PFSK-1 (cell line): ENCODE measurements at regions not wholly inside any gene's neighbourhood (a gene's known extent, or its start where the extent isn't known, plus 50 kb on each side); places are given as distances from the start of the nearest gene placed in this dataset.

Source experiments
- FOXP2 ChIP-seq: optimal IDR thresholded peaks from 2 replicates; pipeline ENCODE3; 2011; ENCODE audit warnings: borderline replicate concordance, control low read depth, inconsistent platforms; ENCODE audit not compliant: insufficient read depth; ENCODE audit errors: extremely low read length, extremely low read depth
- POLR2AphosphoS5 ChIP-seq: IDR thresholded peaks from 2 replicates; pipeline ENCODE4 v1.6.1; 2012; ENCODE audit warnings: low read depth, mild to moderate bottlenecking, control low read depth, low read length, moderate library complexity
- REST ChIP-seq, 2 experiments: IDR thresholded peaks; 2 replicates each; pipeline versions ENCODE4 v1.6.1 to v1.8.0; 2011 to 2012; ENCODE audit warnings: low read depth in 2 of 2, low read length in 2 of 2, control low read depth in 1 of 2, inconsistent platforms in 1 of 2, mild to moderate bottlenecking in 1 of 2, moderate library complexity in 1 of 2; ENCODE audit not compliant: insufficient read depth in 1 of 2
- SIN3A ChIP-seq: IDR thresholded peaks from 2 replicates; pipeline ENCODE4 v1.6.1; 2012; ENCODE audit warnings: mild to moderate bottlenecking, low read length, moderate library complexity, borderline replicate concordance; ENCODE audit not compliant: insufficient read depth
- TAF1 ChIP-seq: IDR thresholded peaks from 2 replicates; pipeline ENCODE4 v1.6.1; 2012; ENCODE audit warnings: low read length, control low read depth, borderline replicate concordance; ENCODE audit not compliant: insufficient read depth

DNA sequence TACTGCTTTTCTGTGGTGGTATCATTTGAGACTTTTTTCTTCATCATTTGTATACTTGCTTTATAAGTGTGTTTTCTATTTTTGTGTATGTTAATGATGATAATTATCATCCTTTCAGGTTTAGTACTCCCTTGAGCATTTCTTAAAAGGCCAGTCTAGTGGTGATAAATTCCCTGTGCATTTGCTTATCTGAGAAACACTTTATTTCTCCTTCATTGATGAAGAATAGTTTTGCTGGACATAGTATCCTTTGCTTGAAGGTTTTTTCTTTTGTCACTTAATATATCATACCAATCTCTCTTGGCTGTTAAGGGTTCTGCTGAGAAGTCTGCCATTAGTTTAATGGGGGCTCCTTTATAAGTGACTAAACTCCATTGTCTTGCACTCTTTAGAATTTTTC is 123.2 kb upstream of the IRAK1BP1 start:
- TF ChIP-seq REST (IDR thresholded peaks at IDR 0.05; ENCODE audit: insufficient read depth in 1 of 2, low read depth in 2 of 2, low read length in 2 of 2) (no peak), POLR2AphosphoS5 (no peak), TAF1 (no peak), SIN3A (no peak), FOXP2 (no peak)

- TF ChIP-seq TAF1 (no peak), SIN3A (no peak), FOXP2 (no peak), POLR2AphosphoS5 (no peak), REST (IDR thresholded peaks at IDR 0.05; ENCODE audit: insufficient read depth in 1 of 2, low read depth in 2 of 2, low read length in 2 of 2) (no peak)
Observed at GRCh38 chr6:78746457-78746856, 120.9 kb upstream of the IRAK1BP1 start.

DNA sequence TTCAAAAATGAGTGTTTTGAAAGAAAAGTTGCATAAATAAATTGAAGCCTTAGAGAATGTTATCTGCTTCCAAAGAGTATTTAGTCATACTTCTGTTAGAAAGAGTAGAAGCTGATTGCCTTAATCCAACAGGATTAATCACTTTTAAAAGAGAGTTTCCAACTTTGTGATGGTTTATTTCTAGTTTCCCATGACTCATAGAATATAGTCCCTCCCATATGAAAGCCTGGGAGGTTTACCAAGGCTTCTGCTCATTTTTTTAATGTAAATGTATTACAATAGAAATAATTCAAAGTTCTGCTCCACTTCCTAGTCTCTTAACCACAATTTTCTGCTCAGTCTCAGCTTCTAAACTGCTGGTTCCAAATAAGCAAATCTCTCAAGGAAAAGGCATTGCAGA is 118.0 kb upstream of the IRAK1BP1 start:
- TF ChIP-seq FOXP2 (no peak), POLR2AphosphoS5 (no peak), REST (IDR thresholded peaks at IDR 0.05; ENCODE audit: insufficient read depth in 1 of 2, low read depth in 2 of 2, low read length in 2 of 2) (no peak), TAF1 (no peak)

- TF ChIP-seq FOXP2, result no peak
- TF ChIP-seq POLR2AphosphoS5, result no peak
- no peak for TF ChIP-seq TAF1
- no peak for TF ChIP-seq SIN3A
- no peak for TF ChIP-seq REST (IDR thresholded peaks at IDR 0.05; ENCODE audit: insufficient read depth in 1 of 2, low read depth in 2 of 2, low read length in 2 of 2)
Observed at GRCh38 chr6:78768271-78768670, 99.1 kb upstream of the IRAK1BP1 start.

GRCh38 chr6:78770765-78771164 is 96.6 kb upstream of the IRAK1BP1 start:
- TF ChIP-seq SIN3A, result no peak
- no peak for TF ChIP-seq POLR2AphosphoS5
- TF ChIP-seq TAF1, result no peak
